ENCODE measurements at regions not wholly inside any gene's neighbourhood (a gene's known extent, or its start where the extent isn't known, plus 50 kb on each side); places are given as distances from the start of the nearest gene placed in this dataset.

GRCh38 chr2:35080231-35080910 lies 1275.2 kb upstream of the CRIM1 start:
- peak; percentile 59 for DNase-seq

- DNase-seq = no peak
Observed at GRCh38 chr2:35067420-35067819, 1288.2 kb upstream of the CRIM1 start.

GRCh38 chr2:35063836-35064235 lies 1291.7 kb upstream of the CRIM1 start:
- no peak for DNase-seq

GRCh38 chr2:35035883-35036282 lies 1319.7 kb upstream of the CRIM1 start:
- no peak for DNase-seq

GRCh38 chr2:35033748-35034147 lies 1321.8 kb upstream of the CRIM1 start:
- DNase-seq = no peak

- no peak for DNase-seq
Observed at GRCh38 chr2:35023545-35023944, 1332.0 kb upstream of the CRIM1 start.

GRCh38 chr2:35000453-35000852 lies 1355.1 kb upstream of the CRIM1 start:
- no peak for DNase-seq

- no peak for DNase-seq
Observed at GRCh38 chr2:34998741-34999140, 1356.8 kb upstream of the CRIM1 start.

GRCh38 chr2:34997779-34998178 lies 1357.8 kb upstream of the CRIM1 start:
- DNase-seq = no peak

- no peak for DNase-seq
Observed at GRCh38 chr2:34995196-34995595, 1360.4 kb upstream of the CRIM1 start.

GRCh38 chr2:34991508-34992274 lies 1363.9 kb upstream of the CRIM1 start:
- DNase-seq = no peak

- no peak for DNase-seq
Observed at GRCh38 chr2:34985474-34985873, 1370.1 kb upstream of the CRIM1 start.

- DNase-seq = no peak
Observed at GRCh38 chr2:34980689-34981088, 1374.9 kb upstream of the CRIM1 start.

- DNase-seq = no peak
Observed at GRCh38 chr2:34979148-34979547, 1376.4 kb upstream of the CRIM1 start.

GRCh38 chr2:34961822-34962221 lies 1362.7 kb upstream of the FAM98A start:
- DNase-seq = no peak

- DNase-seq = no peak
Observed at GRCh38 chr2:34954758-34955157, 1355.7 kb upstream of the FAM98A start.

- no peak for DNase-seq
Observed at GRCh38 chr2:34950797-34951196, 1351.7 kb upstream of the FAM98A start.

GRCh38 chr2:34949316-34949715 lies 1350.2 kb upstream of the FAM98A start:
- DNase-seq = no peak

- DNase-seq = no peak
Observed at GRCh38 chr2:34936089-34936488, 1337.0 kb upstream of the FAM98A start.

- DNase-seq = no peak
Observed at GRCh38 chr2:34912084-34912483, 1313.0 kb upstream of the FAM98A start.

GRCh38 chr2:34909992-34910705 lies 1311.0 kb upstream of the FAM98A start:
- no peak for DNase-seq

- no peak for DNase-seq
Observed at GRCh38 chr2:34907812-34908211, 1308.7 kb upstream of the FAM98A start.

GRCh38 chr2:34901739-34902138 lies 1302.6 kb upstream of the FAM98A start:
- DNase-seq = no peak

- no peak for DNase-seq
Observed at GRCh38 chr2:34899079-34899478, 1300.0 kb upstream of the FAM98A start.
